MCF 10A (cell line): ENCODE measurements at regions not wholly inside any gene's neighbourhood (a gene's known extent, or its start where the extent isn't known, plus 50 kb on each side); places are given as distances from the start of the nearest gene placed in this dataset.

Experiments used
- BruUV-seq: library from RNA; stranded (reverse); fragments of 400-500 nt; replicated peaks from 2 replicates; lab custom pipeline; 2021; lab: Mats Ljungman, UMichigan
- CTCF ChIA-PET: fragments of 300-600 bp; sonication (Branson Sonifier 250); formaldehyde crosslinking; extraction: SDS; loops from one replicate; lab custom pipeline; 2021; ENCODE audit warnings: antibody characterized with exemption, inconsistent platforms; lab: Yijun Ruan, JAX
- POLR2A ChIA-PET: fragments of 300-600, 350-650 bp; sonication (Branson Sonifier 250); formaldehyde crosslinking; extraction: SDS; loops from one replicate; lab custom pipeline; 2020; ENCODE audit warnings: antibody characterized with exemption, inconsistent platforms; lab: Yijun Ruan, JAX
- DNase-seq: peaks from one replicate; pipeline ENCODE4 v3.0.0-alpha.2; 2018; ENCODE audit not compliant: unreplicated experiment
- H3K27ac Mint-ChIP-seq: one replicate; pipeline ENCODE4 v1.8.0; 2022; ENCODE audit warnings: mild to moderate bottlenecking, low read depth, mixed read lengths; ENCODE audit not compliant: unreplicated experiment
- H3K27me3 Mint-ChIP-seq: one replicate; pipeline ENCODE4 v1.8.0; 2022; ENCODE audit warnings: mixed read lengths; ENCODE audit not compliant: insufficient read depth, unreplicated experiment
- H3K36me3 Mint-ChIP-seq: one replicate; pipeline ENCODE4 v1.8.0; 2022; ENCODE audit warnings: mild to moderate bottlenecking, moderate library complexity, mixed read lengths; ENCODE audit not compliant: insufficient read depth, unreplicated experiment
- H3K4me1 Mint-ChIP-seq: one replicate; pipeline ENCODE4 v1.8.0; 2022; ENCODE audit warnings: mixed read lengths; ENCODE audit not compliant: insufficient read depth, unreplicated experiment
- H3K4me3 Mint-ChIP-seq: one replicate; pipeline ENCODE4 v1.8.0; 2022; ENCODE audit warnings: mild to moderate bottlenecking, moderate library complexity, mixed read lengths; ENCODE audit not compliant: unreplicated experiment
- H3K9me3 Mint-ChIP-seq: one replicate; pipeline ENCODE4 v1.8.0; 2022; ENCODE audit warnings: mixed read lengths; ENCODE audit not compliant: unreplicated experiment
- CTCF ChIP-seq: fragments of 200-600 bp; IDR thresholded peaks from one replicate; pipeline ENCODE4 v1.8.0; 2022; ENCODE audit warnings: antibody characterized with exemption, mild to moderate bottlenecking; ENCODE audit not compliant: unreplicated experiment
- intact Hi-C: fragments of 100-400 bp; cut with micrococcal nuclease; formaldehyde crosslinking; loops from 2 replicates; pipeline ENCODE4 v1.14.1; 2022

- no peak overlapping the region for H3K27ac Mint-ChIP-seq
- H3K4me3 Mint-ChIP-seq: no peak overlapping the region
- ChIA-PET POLR2A (no interaction called here), CTCF (no interaction called here)
- DNase-seq: no peak
- H3K9me3 Mint-ChIP-seq: peaks cover 33% of the 10 kb centered on the region
- no peak for TF ChIP-seq CTCF
- no peaks in the 10 kb centered on the region for H3K27me3 Mint-ChIP-seq
- no TSS peak for BruUV-seq
- intact Hi-C loops: no loop called here
- no peaks in the 10 kb centered on the region for H3K4me1 Mint-ChIP-seq
- H3K36me3 Mint-ChIP-seq: no peaks in the 10 kb centered on the region
Observed at GRCh38 chr12:5220099-5220498, 176.4 kb downstream of the KCNA5 start.

GRCh38 chr12:5220835-5221234 is 177.2 kb downstream of the KCNA5 start:
- Mint-ChIP-seq H3K27me3 (no peaks in the 10 kb centered on the region), H3K9me3 (peaks cover 37% of the 10 kb centered on the region), H3K27ac (no peak overlapping the region), H3K36me3 (no peaks in the 10 kb centered on the region), H3K4me1 (no peaks in the 10 kb centered on the region), H3K4me3 (no peak overlapping the region)
- ChIA-PET POLR2A (no interaction called here), CTCF (interaction anchor here (0.6 kb wide), 1 partner anchor 417 kb away, joined by 3 read pairs; no protein-coding TSS in a partner anchor)
- BruUV-seq: no TSS peak
- intact Hi-C loops: no loop called here
- no peak for DNase-seq
- TF ChIP-seq CTCF: no peak

DNA sequence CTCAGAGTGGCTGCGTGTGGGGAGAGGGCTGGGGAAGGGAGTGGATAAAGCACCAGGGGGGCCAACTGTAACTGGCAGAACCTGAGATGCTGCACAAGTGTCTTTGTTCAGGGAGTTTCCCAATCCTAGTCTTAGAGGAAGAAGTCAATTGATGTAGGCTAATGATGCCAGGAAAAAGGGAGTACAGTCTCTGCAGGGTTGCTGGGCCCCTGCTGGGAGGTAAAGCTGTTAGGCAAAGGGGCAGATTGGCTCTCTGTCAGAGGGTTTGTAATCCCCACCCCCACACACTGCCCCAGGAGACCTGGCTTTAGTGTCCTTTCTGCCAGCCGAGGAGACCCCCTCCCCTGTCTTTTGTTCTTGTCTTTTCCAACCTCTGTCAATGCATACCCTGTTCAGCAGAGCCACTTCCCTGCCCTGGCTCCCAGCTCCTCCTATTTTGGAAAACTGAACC is 178.4 kb downstream of the KCNA5 start:
- no TSS peak for BruUV-seq
- Mint-ChIP-seq H3K36me3 (no peaks in the 10 kb centered on the region), H3K9me3 (peaks cover 39% of the 10 kb centered on the region), H3K27ac (no peak overlapping the region), H3K4me3 (no peak overlapping the region), H3K4me1 (no peaks in the 10 kb centered on the region), H3K27me3 (no peaks in the 10 kb centered on the region)
- ChIA-PET POLR2A (no interaction called here), CTCF (no interaction called here)
- no peak for DNase-seq
- intact Hi-C loops: no loop called here
- TF ChIP-seq CTCF: no peak

DNA sequence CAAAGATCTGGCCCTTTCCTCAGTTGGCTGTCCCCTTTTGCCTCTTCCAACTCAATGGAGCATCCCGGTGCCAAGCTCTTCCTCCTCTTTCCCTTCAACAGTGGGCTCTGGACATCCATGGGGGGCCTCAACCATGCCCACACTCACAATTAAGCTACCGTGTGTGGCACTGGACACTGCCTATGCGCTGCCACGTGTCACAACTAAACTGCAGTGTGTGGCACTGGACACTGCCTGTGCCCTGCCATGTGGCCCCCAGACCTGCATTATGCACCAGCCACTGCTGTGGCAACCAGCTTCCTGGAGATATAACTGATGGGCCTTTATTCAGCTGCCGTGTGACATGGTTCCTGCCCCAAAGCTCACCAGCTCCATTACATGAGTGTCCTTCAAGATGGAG is 179.1 kb downstream of the KCNA5 start:
- no TSS peak for BruUV-seq
- H3K9me3 Mint-ChIP-seq: peaks cover 39% of the 10 kb centered on the region
- H3K27me3 Mint-ChIP-seq: no peaks in the 10 kb centered on the region
- ChIA-PET CTCF (no interaction called here), POLR2A (no interaction called here)
- H3K27ac Mint-ChIP-seq: no peak overlapping the region
- no peak for TF ChIP-seq CTCF
- H3K36me3 Mint-ChIP-seq: no peaks in the 10 kb centered on the region
- no peak overlapping the region for H3K4me3 Mint-ChIP-seq
- intact Hi-C loops: no loop called here
- H3K4me1 Mint-ChIP-seq: no peaks in the 10 kb centered on the region
- no peak for DNase-seq
